CD8-positive, alpha-beta memory T cell (primary cell): ENCODE measurements at regions not wholly inside any gene's neighbourhood (a gene's known extent, or its start where the extent isn't known, plus 50 kb on each side); places are given as distances from the start of the nearest gene placed in this dataset.

ENCODE experiments used
- CTCF ChIA-PET: fragments of 350-600 bp; sonication (Branson Sonifier 250); formaldehyde crosslinking; loops from one replicate; lab custom pipeline; 2021; ENCODE audit warnings: antibody characterized with exemption; lab: Charles Lee
- POLR2A ChIA-PET: fragments of 350-600 bp; sonication (Branson Sonifier 250); formaldehyde crosslinking; loops from one replicate; lab custom pipeline; 2021; ENCODE audit warnings: antibody characterized with exemption; lab: Charles Lee
- DNase-seq, 5 donors: peaks; one replicate each; pipeline versions ENCODE4 v3.0.0 to v3.0.0-alpha.2; 2020 to 2022; ENCODE audit warnings: mixed read lengths in 1 of 5
- H3K27ac ChIP-seq: one replicate; pipeline ENCODE4 v1.7.0; 2013; ENCODE audit warnings: low read depth, mild to moderate bottlenecking, low read length, moderate library complexity
- H3K27me3 ChIP-seq: 2 replicates; pipeline ENCODE4 v1.7.0; 2013; ENCODE audit warnings: low read length, mild to moderate bottlenecking; ENCODE audit not compliant: insufficient read depth, poor library complexity, severe bottlenecking
- H3K36me3 ChIP-seq: 2 replicates; pipeline ENCODE4 v1.7.0; 2013; ENCODE audit warnings: mild to moderate bottlenecking, low read length, moderate library complexity; ENCODE audit not compliant: insufficient read depth
- H3K4me1 ChIP-seq: 2 replicates; pipeline ENCODE4 v1.7.0; 2013; ENCODE audit warnings: mild to moderate bottlenecking, low read length, moderate library complexity; ENCODE audit not compliant: insufficient read depth
- H3K4me3 ChIP-seq: 2 replicates; pipeline ENCODE4 v1.7.0; 2013; ENCODE audit warnings: mild to moderate bottlenecking, low read length
- H3K9me3 ChIP-seq: 2 replicates; pipeline ENCODE4 v1.7.0; 2013; ENCODE audit warnings: mild to moderate bottlenecking, low read length
- H3K27ac Mint-ChIP-seq, 8 donors: one replicate each; pipeline ENCODE4 v1.8.0; 2020 to 2021; ENCODE audit warnings: mixed read lengths in 8 of 8, mild to moderate bottlenecking in 6 of 8, inconsistent platforms in 3 of 8, moderate library complexity in 3 of 8
- H3K27me3 Mint-ChIP-seq, 2 donors: one replicate each; pipeline ENCODE4 v1.8.0; 2020 to 2021; ENCODE audit warnings: mixed read lengths in 2 of 2, mild to moderate bottlenecking in 1 of 2, moderate library complexity in 1 of 2
- H3K36me3 Mint-ChIP-seq, 3 donors: one replicate each; pipeline ENCODE4 v1.8.0; 2020 to 2021; ENCODE audit warnings: mixed read lengths in 3 of 3, inconsistent platforms in 1 of 3, mild to moderate bottlenecking in 1 of 3
- H3K4me1 Mint-ChIP-seq, 3 donors: one replicate each; pipeline ENCODE4 v1.8.0; 2020 to 2021; ENCODE audit warnings: mixed read lengths in 3 of 3, inconsistent platforms in 1 of 3, mild to moderate bottlenecking in 1 of 3
- H3K4me3 Mint-ChIP-seq, 7 donors: one replicate each; pipeline ENCODE4 v1.8.0; 2020 to 2021; ENCODE audit warnings: mixed read lengths in 7 of 7, mild to moderate bottlenecking in 6 of 7, moderate library complexity in 4 of 7, inconsistent platforms in 2 of 7
- H3K9me3 Mint-ChIP-seq, 5 donors: one replicate each; pipeline ENCODE4 v1.8.0; 2020 to 2022; ENCODE audit warnings: mixed read lengths in 5 of 5, mild to moderate bottlenecking in 3 of 5, moderate library complexity in 2 of 5, inconsistent platforms in 1 of 5

- Mint-ChIP-seq H3K27me3 (peaks cover 26 to 50% of the 10 kb centered on the region in 2 donors), H3K4me1 (peaks cover 0 to 10% (median 0%) of the 10 kb centered on the region in 3 donors), H3K36me3 (peaks cover 0 to 2% (median 0%) of the 10 kb centered on the region in 3 donors), H3K4me3 (peak overlapping the region in 1 of 7 donors; percentile 69), H3K27ac (no peak overlapping the region), H3K9me3 (peaks cover 0 to 2% (median 0%) of the 10 kb centered on the region in 5 donors)
- no peaks in the 10 kb centered on the region for H3K4me1 ChIP-seq
- CTCF ChIA-PET = interaction anchor here (2.9 kb wide), 1 partner anchor 20 kb away, joined by 8 read pairs; no protein-coding TSS in a partner anchor
- DNase-seq = peak in 1 of 5 donors; percentile 5
- no peaks in the 10 kb centered on the region for H3K36me3 ChIP-seq
- H3K27me3 ChIP-seq = peaks cover 37% of the 10 kb centered on the region
- POLR2A ChIA-PET = no interaction called here
- no peaks in the 10 kb centered on the region for H3K9me3 ChIP-seq
- no peak overlapping the region for H3K4me3 ChIP-seq
- H3K27ac ChIP-seq = no peak overlapping the region
Measured at GRCh38 chr22:46026899-46027210, 49.9 kb upstream of the WNT7B start.

GRCh38 chr22:46027211-46028105, 50.5 kb upstream of the WNT7B start:
- CTCF ChIA-PET = interaction anchor here (1.4 to 2.9 kb wide), 2 partner anchors 13 to 21 kb away, joined by 3 to 8 read pairs; no protein-coding TSS in a partner anchor
- peaks cover 0 to 10% (median 0%) of the 10 kb centered on the region in 3 donors for H3K4me1 Mint-ChIP-seq
- H3K4me3 ChIP-seq = no peak overlapping the region
- H3K9me3 Mint-ChIP-seq = peaks cover 0 to 2% (median 0%) of the 10 kb centered on the region in 5 donors
- H3K27ac Mint-ChIP-seq = no peak overlapping the region
- H3K4me3 Mint-ChIP-seq = no peak overlapping the region
- peaks cover 0 to 2% (median 0%) of the 10 kb centered on the region in 3 donors for H3K36me3 Mint-ChIP-seq
- no peaks in the 10 kb centered on the region for H3K4me1 ChIP-seq
- H3K27me3 ChIP-seq = peaks cover 37% of the 10 kb centered on the region
- no peak overlapping the region for H3K27ac ChIP-seq
- H3K9me3 ChIP-seq = no peaks in the 10 kb centered on the region
- peaks cover 26 to 50% of the 10 kb centered on the region in 2 donors for H3K27me3 Mint-ChIP-seq
- H3K36me3 ChIP-seq = no peaks in the 10 kb centered on the region
- DNase-seq = peak in 1 of 5 donors; percentile 44
- POLR2A ChIA-PET = no interaction called here

DNA sequence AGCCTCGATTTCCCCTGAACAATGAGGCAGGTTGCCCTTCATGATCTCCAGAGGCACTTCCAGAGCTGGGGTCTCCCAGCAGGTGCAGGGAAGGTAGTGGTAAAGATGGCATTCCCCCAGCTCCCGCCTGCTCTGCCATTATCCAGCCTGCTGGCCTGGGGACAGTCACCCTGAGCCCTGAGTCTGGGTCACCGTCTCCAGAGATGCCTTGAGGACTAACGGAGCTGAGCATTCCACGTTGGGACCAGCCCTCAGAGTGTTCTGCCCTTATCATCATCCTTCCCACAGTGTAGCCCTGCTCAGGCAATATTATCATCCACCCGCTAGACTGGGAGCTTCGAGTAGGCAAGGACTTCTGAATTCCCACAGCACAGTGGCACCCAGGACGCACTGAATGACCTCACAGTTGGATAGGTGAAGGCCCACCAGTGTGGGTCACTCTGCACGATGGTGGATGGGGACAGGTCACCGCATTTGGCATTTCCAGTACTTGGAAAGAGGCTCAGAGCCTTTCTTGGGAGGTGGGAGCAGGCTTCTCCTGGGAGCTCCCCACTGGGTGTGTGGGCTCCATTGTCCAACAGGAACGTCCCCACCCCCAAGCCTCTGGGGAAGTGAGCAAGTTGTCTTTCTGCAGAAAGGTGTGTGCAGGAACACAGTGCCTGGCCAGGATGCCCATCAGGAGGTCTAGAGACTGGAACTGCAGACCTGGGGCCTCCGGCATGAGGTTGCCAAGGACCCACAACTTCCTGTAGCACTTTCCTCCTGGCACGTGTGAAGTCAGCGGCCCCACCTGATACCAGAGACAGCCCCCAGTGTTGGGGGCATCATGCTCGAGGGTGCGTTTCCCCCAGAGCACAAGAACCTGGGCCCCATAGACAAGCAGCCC, 51.4 kb upstream of the WNT7B start:
- no peak overlapping the region for H3K4me3 ChIP-seq
- H3K27me3 ChIP-seq = peaks cover 37% of the 10 kb centered on the region
- Mint-ChIP-seq H3K4me3 (no peak overlapping the region), H3K4me1 (peaks cover 0 to 10% (median 0%) of the 10 kb centered on the region in 3 donors), H3K36me3 (peaks cover 0 to 2% (median 0%) of the 10 kb centered on the region in 3 donors), H3K27ac (peak overlapping the region in 1 of 8 donors; percentile 19), H3K27me3 (peaks cover 25 to 45% of the 10 kb centered on the region in 2 donors), H3K9me3 (peaks cover 0 to 2% (median 0%) of the 10 kb centered on the region in 5 donors)
- H3K9me3 ChIP-seq = no peaks in the 10 kb centered on the region
- ChIA-PET CTCF (interaction anchor here (1.4 to 2.9 kb wide), 2 partner anchors 14 to 22 kb away, joined by 3 to 8 read pairs; no protein-coding TSS in a partner anchor), POLR2A (interaction anchor here (0.6 kb wide), 1 partner anchor 25 kb away, joined by 3 read pairs; no protein-coding TSS in a partner anchor)
- H3K27ac ChIP-seq = no peak overlapping the region
- DNase-seq = peak in 1 of 5 donors; percentile 29
- no peaks in the 10 kb centered on the region for H3K36me3 ChIP-seq
- H3K4me1 ChIP-seq = no peaks in the 10 kb centered on the region

GRCh38 chr22:46029036-46029435, 52.1 kb upstream of the WNT7B start:
- H3K27me3 ChIP-seq = peaks cover 35% of the 10 kb centered on the region
- Mint-ChIP-seq H3K27ac (no peak overlapping the region), H3K27me3 (peaks cover 25 to 43% of the 10 kb centered on the region in 2 donors), H3K4me3 (no peak overlapping the region), H3K4me1 (peaks cover 0 to 10% (median 0%) of the 10 kb centered on the region in 3 donors), H3K36me3 (peaks cover 0 to 2% (median 0%) of the 10 kb centered on the region in 3 donors), H3K9me3 (peaks cover 0 to 2% (median 0%) of the 10 kb centered on the region in 5 donors)
- H3K27ac ChIP-seq = no peak overlapping the region
- no peaks in the 10 kb centered on the region for H3K4me1 ChIP-seq
- DNase-seq = no peak
- POLR2A ChIA-PET = interaction anchor here (0.6 kb wide), 1 partner anchor 26 kb away, joined by 3 read pairs; no protein-coding TSS in a partner anchor
- H3K36me3 ChIP-seq = no peaks in the 10 kb centered on the region
- CTCF ChIA-PET = no interaction called here
- H3K4me3 ChIP-seq = no peak overlapping the region
- H3K9me3 ChIP-seq = no peaks in the 10 kb centered on the region

- Histone ChIP-seq H3K36me3 (no peaks in the 10 kb centered on the region), H3K4me3 (no peak overlapping the region), H3K27ac (no peak overlapping the region), H3K4me1 (peaks cover under 1% of the 10 kb centered on the region), H3K9me3 (no peaks in the 10 kb centered on the region), H3K27me3 (peaks cover 30% of the 10 kb centered on the region)
- peaks cover 25 to 37% of the 10 kb centered on the region in 2 donors for H3K27me3 Mint-ChIP-seq
- POLR2A ChIA-PET = no interaction called here
- peak in 1 of 5 donors; percentile 12 for DNase-seq
- no peak overlapping the region for H3K4me3 Mint-ChIP-seq
- peaks cover 1 to 11% (median 2%) of the 10 kb centered on the region in 3 donors for H3K4me1 Mint-ChIP-seq
- peaks cover 0 to 2% (median 0%) of the 10 kb centered on the region in 3 donors for H3K36me3 Mint-ChIP-seq
- CTCF ChIA-PET = no interaction called here
- peaks cover 0 to 2% (median 0%) of the 10 kb centered on the region in 5 donors for H3K9me3 Mint-ChIP-seq
- H3K27ac Mint-ChIP-seq = peak overlapping the region in 1 of 8 donors; percentile 74
Measured at GRCh38 chr22:46029574-46030200, 52.7 kb upstream of the WNT7B start.

GRCh38 chr22:46030231-46030880, 53.4 kb upstream of the WNT7B start:
- Histone ChIP-seq H3K4me1 (peaks cover 7% of the 10 kb centered on the region), H3K36me3 (no peaks in the 10 kb centered on the region), H3K27me3 (peaks cover 24% of the 10 kb centered on the region), H3K9me3 (no peaks in the 10 kb centered on the region), H3K4me3 (no peak overlapping the region), H3K27ac (no peak overlapping the region)
- peaks cover 8 to 17% (median 8%) of the 10 kb centered on the region in 3 donors for H3K4me1 Mint-ChIP-seq
- H3K27me3 Mint-ChIP-seq = peaks cover 19 to 30% of the 10 kb centered on the region in 2 donors
- ChIA-PET POLR2A (no interaction called here), CTCF (no interaction called here)
- peaks cover 0 to 2% (median 0%) of the 10 kb centered on the region in 3 donors for H3K36me3 Mint-ChIP-seq
- no peak overlapping the region for H3K4me3 Mint-ChIP-seq
- H3K9me3 Mint-ChIP-seq = peaks cover 0 to 2% (median 0%) of the 10 kb centered on the region in 5 donors
- peak in 1 of 5 donors; percentile 23 for DNase-seq
- H3K27ac Mint-ChIP-seq = peak overlapping the region in 1 of 8 donors; percentile 92

GRCh38 chr22:46031066-46031465, 54.1 kb upstream of the WNT7B start:
- ChIA-PET CTCF (interaction anchor here (1.0 kb wide), 1 partner anchor 17 kb away, joined by 3 read pairs; no protein-coding TSS in a partner anchor), POLR2A (no interaction called here)
- Histone ChIP-seq H3K4me3 (no peak overlapping the region), H3K9me3 (no peaks in the 10 kb centered on the region), H3K4me1 (peaks cover 8% of the 10 kb centered on the region), H3K36me3 (no peaks in the 10 kb centered on the region), H3K27me3 (peaks cover 17% of the 10 kb centered on the region), H3K27ac (no peak overlapping the region)
- H3K27ac Mint-ChIP-seq = no peak overlapping the region
- peaks cover 12 to 23% of the 10 kb centered on the region in 2 donors for H3K27me3 Mint-ChIP-seq
- peak in 1 of 5 donors; percentile 7 for DNase-seq
- H3K36me3 Mint-ChIP-seq = peaks cover 0 to 2% (median 0%) of the 10 kb centered on the region in 3 donors
- H3K4me1 Mint-ChIP-seq = peaks cover 9 to 18% (median 10%) of the 10 kb centered on the region in 3 donors
- H3K4me3 Mint-ChIP-seq = no peak overlapping the region
- peaks cover 0 to 2% (median 0%) of the 10 kb centered on the region in 5 donors for H3K9me3 Mint-ChIP-seq
